KMS-11 (cell line): ENCODE measurements at regions not wholly inside any gene's neighbourhood (a gene's known extent, or its start where the extent isn't known, plus 50 kb on each side); places are given as distances from the start of the nearest gene placed in this dataset.

Experiments
- H2AFZ ChIP-seq: fragments of 200-600 bp; sonication (generic); 2 replicates; pipeline ENCODE4 v1.6.1; 2016; ENCODE audit warnings: antibody characterized with exemption, mixed run types, low read depth
- H3K27ac ChIP-seq: fragments of 200-600 bp; sonication (generic); 2 replicates; pipeline ENCODE4 v1.6.1; 2016; ENCODE audit warnings: mild to moderate bottlenecking, mixed run types
- H3K27me3 ChIP-seq: fragments of 200-600 bp; sonication (generic); 2 replicates; pipeline ENCODE4 v1.6.1; 2017; ENCODE audit warnings: mild to moderate bottlenecking, low read depth, mixed run types, moderate library complexity; ENCODE audit not compliant: insufficient read depth
- H3K36me3 ChIP-seq: fragments of 200-600 bp; sonication (generic); 2 replicates; pipeline ENCODE4 v1.6.1; 2017; ENCODE audit warnings: mild to moderate bottlenecking, mixed run types; ENCODE audit not compliant: insufficient read depth
- H3K4me1 ChIP-seq: fragments of 200-600 bp; sonication (generic); 2 replicates; pipeline ENCODE4 v1.6.1; 2016; ENCODE audit warnings: mild to moderate bottlenecking, low read depth, mixed run types; ENCODE audit not compliant: poor library complexity, severe bottlenecking
- H3K4me2 ChIP-seq: fragments of 200-600 bp; sonication (generic); 2 replicates; pipeline ENCODE4 v1.7.0; 2016; ENCODE audit warnings: mild to moderate bottlenecking, mixed run types
- H3K4me3 ChIP-seq: fragments of 200-600 bp; sonication (generic); IDR thresholded peaks from 2 replicates; pipeline ENCODE4 v1.6.1; 2017; ENCODE audit warnings: low read depth, low read length, mixed read lengths; ENCODE audit not compliant: insufficient read depth
- H3K79me2 ChIP-seq: fragments of 200-600 bp; sonication (generic); 2 replicates; pipeline ENCODE4 v1.6.1; 2016; ENCODE audit warnings: low read depth, mixed run types; ENCODE audit not compliant: insufficient read depth
- H3K9ac ChIP-seq: fragments of 200-600 bp; sonication (generic); 2 replicates; pipeline ENCODE4 v1.6.1; 2016; ENCODE audit warnings: mild to moderate bottlenecking, mixed run types
- H4K20me1 ChIP-seq: fragments of 200-600 bp; sonication (generic); 2 replicates; pipeline ENCODE4 v1.6.1; 2016; ENCODE audit warnings: mild to moderate bottlenecking, mixed run types; ENCODE audit not compliant: insufficient read depth
- TF ChIP-seq, protein P1 (sequence below): fragments of 200-600 bp; sonication (generic); conservative IDR thresholded peaks from 2 replicates; pipeline ENCODE4 v1.6.1; 2017; ENCODE audit warnings: low read depth, mild to moderate bottlenecking, antibody characterized with exemption, low read length, moderate library complexity, mixed read lengths

DNA sequence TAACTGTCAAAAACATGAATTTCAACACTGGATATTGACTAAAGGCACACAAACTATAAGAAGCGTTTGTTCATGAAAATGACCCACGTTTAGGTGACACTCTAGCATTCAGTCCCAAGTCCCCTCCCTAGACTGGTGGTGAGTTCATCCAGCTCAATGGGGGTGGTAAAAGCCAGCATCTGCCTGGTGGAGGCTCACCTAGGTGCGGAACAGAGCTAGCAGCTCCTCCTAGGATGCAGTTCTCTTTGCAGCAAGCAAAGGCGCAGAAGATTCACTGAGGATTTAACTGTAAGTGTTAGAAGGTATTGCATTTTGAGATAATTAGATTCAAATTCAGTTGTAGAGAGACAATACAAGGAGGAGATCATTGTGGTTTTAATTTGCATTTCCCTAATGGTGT, 87.6 kb downstream of the VSTM2A start:
- no peak overlapping the region for H3K4me3 ChIP-seq
- no peaks in the 10 kb centered on the region for H4K20me1 ChIP-seq
- H3K4me2 ChIP-seq: no peak overlapping the region
- no peaks in the 10 kb centered on the region for H3K79me2 ChIP-seq
- TF ChIP-seq, protein P1, sequence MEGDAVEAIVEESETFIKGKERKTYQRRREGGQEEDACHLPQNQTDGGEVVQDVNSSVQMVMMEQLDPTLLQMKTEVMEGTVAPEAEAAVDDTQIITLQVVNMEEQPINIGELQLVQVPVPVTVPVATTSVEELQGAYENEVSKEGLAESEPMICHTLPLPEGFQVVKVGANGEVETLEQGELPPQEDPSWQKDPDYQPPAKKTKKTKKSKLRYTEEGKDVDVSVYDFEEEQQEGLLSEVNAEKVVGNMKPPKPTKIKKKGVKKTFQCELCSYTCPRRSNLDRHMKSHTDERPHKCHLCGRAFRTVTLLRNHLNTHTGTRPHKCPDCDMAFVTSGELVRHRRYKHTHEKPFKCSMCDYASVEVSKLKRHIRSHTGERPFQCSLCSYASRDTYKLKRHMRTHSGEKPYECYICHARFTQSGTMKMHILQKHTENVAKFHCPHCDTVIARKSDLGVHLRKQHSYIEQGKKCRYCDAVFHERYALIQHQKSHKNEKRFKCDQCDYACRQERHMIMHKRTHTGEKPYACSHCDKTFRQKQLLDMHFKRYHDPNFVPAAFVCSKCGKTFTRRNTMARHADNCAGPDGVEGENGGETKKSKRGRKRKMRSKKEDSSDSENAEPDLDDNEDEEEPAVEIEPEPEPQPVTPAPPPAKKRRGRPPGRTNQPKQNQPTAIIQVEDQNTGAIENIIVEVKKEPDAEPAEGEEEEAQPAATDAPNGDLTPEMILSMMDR: no peak
- H3K9ac ChIP-seq: no peak overlapping the region
- no peak overlapping the region for H3K27ac ChIP-seq
- H2AFZ ChIP-seq: no peak overlapping the region
- H3K27me3 ChIP-seq: no peaks in the 10 kb centered on the region
- H3K36me3 ChIP-seq: no peaks in the 10 kb centered on the region
- no peaks in the 10 kb centered on the region for H3K4me1 ChIP-seq

DNA sequence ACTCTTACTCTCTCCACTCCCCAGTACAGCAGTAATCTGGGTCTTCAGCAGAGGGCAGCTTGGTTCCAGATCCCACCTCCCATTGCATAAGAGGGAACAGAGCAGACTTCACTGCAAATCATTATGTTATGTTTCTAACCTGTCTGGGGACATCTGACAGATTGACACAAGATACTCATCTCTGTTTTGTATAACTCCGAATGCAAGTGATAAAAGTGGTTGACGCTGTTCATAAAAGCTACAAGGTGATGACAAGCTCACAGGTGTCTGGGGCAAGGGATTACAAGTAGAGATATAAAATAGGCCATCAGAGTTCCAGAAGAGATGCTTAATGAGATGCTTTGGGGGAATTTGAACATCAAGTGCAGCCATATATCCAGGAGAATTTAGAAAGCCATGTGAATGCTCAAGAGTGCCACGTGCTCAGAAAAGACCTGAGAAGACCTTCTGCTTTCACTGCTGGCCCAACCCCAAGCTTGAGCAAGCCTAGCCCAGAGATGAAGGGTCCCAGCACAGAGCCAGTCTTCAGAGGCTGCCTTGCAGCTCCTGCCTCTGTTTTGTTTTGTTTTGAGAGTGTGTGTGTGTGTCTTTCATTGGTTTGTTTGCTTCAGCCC, 80.6 kb downstream of the VSTM2A start:
- no peak overlapping the region for H3K4me3 ChIP-seq
- no peaks in the 10 kb centered on the region for H3K79me2 ChIP-seq
- H3K27me3 ChIP-seq: no peaks in the 10 kb centered on the region
- no peaks in the 10 kb centered on the region; the same call in 1 of the 2 replicates for H4K20me1 ChIP-seq
- H3K4me1 ChIP-seq: no peaks in the 10 kb centered on the region
- no peak overlapping the region for H3K9ac ChIP-seq
- TF ChIP-seq, protein P1: no peak
- H3K4me2 ChIP-seq: no peak overlapping the region
- H3K36me3 ChIP-seq: no peaks in the 10 kb centered on the region
- H3K27ac ChIP-seq: no peak overlapping the region
- no peak overlapping the region for H2AFZ ChIP-seq
